MCF 10A (cell line): ENCODE measurements at regions not wholly inside any gene's neighbourhood (a gene's known extent, or its start where the extent isn't known, plus 50 kb on each side); places are given as distances from the start of the nearest gene placed in this dataset.
"Not testable (repeated sequence)": the region's sequence is repeated elsewhere in the genome, so short reads cannot be mapped to it uniquely, and the experiment has no call there.

ENCODE experiments used
- BruUV-seq: library from RNA; stranded (reverse); fragments of 400-500 nt; replicated peaks from 2 replicates; lab custom pipeline; 2021; lab: Mats Ljungman, UMichigan
- CTCF ChIA-PET: fragments of 300-600 bp; sonication (Branson Sonifier 250); formaldehyde crosslinking; extraction: SDS; loops from one replicate; lab custom pipeline; 2021; ENCODE audit warnings: antibody characterized with exemption, inconsistent platforms; lab: Yijun Ruan, JAX
- POLR2A ChIA-PET: fragments of 300-600, 350-650 bp; sonication (Branson Sonifier 250); formaldehyde crosslinking; extraction: SDS; loops from one replicate; lab custom pipeline; 2020; ENCODE audit warnings: antibody characterized with exemption, inconsistent platforms; lab: Yijun Ruan, JAX
- DNase-seq: peaks from one replicate; pipeline ENCODE4 v3.0.0-alpha.2; 2018; ENCODE audit not compliant: unreplicated experiment
- H3K27ac Mint-ChIP-seq: one replicate; pipeline ENCODE4 v1.8.0; 2022; ENCODE audit warnings: mild to moderate bottlenecking, low read depth, mixed read lengths; ENCODE audit not compliant: unreplicated experiment
- H3K27me3 Mint-ChIP-seq: one replicate; pipeline ENCODE4 v1.8.0; 2022; ENCODE audit warnings: mixed read lengths; ENCODE audit not compliant: insufficient read depth, unreplicated experiment
- H3K36me3 Mint-ChIP-seq: one replicate; pipeline ENCODE4 v1.8.0; 2022; ENCODE audit warnings: mild to moderate bottlenecking, moderate library complexity, mixed read lengths; ENCODE audit not compliant: insufficient read depth, unreplicated experiment
- H3K4me1 Mint-ChIP-seq: one replicate; pipeline ENCODE4 v1.8.0; 2022; ENCODE audit warnings: mixed read lengths; ENCODE audit not compliant: insufficient read depth, unreplicated experiment
- H3K4me3 Mint-ChIP-seq: one replicate; pipeline ENCODE4 v1.8.0; 2022; ENCODE audit warnings: mild to moderate bottlenecking, moderate library complexity, mixed read lengths; ENCODE audit not compliant: unreplicated experiment
- H3K9me3 Mint-ChIP-seq: one replicate; pipeline ENCODE4 v1.8.0; 2022; ENCODE audit warnings: mixed read lengths; ENCODE audit not compliant: unreplicated experiment
- intact Hi-C: fragments of 100-400 bp; cut with micrococcal nuclease; formaldehyde crosslinking; loops from 2 replicates; pipeline ENCODE4 v1.14.1; 2022
- TF ChIP-seq, protein P1 (sequence below): fragments of 200-600 bp; IDR thresholded peaks from one replicate; pipeline ENCODE4 v1.8.0; 2022; ENCODE audit warnings: antibody characterized with exemption, mild to moderate bottlenecking; ENCODE audit not compliant: unreplicated experiment

GRCh38 chr14:25340882-25341281 lies 290.9 kb upstream of the STXBP6 start:
- no peaks in the 10 kb centered on the region for H3K36me3 Mint-ChIP-seq
- H3K4me3 Mint-ChIP-seq: no peak overlapping the region
- intact Hi-C loops: no loop called here
- ChIA-PET POLR2A (no interaction called here), CTCF (no interaction called here)
- DNase-seq: no peak
- no peaks in the 10 kb centered on the region for H3K27me3 Mint-ChIP-seq
- H3K4me1 Mint-ChIP-seq: no peaks in the 10 kb centered on the region
- H3K9me3 Mint-ChIP-seq: peaks cover 54% of the 10 kb centered on the region
- BruUV-seq: no TSS peak
- no peak overlapping the region for H3K27ac Mint-ChIP-seq
- TF ChIP-seq, protein P1, sequence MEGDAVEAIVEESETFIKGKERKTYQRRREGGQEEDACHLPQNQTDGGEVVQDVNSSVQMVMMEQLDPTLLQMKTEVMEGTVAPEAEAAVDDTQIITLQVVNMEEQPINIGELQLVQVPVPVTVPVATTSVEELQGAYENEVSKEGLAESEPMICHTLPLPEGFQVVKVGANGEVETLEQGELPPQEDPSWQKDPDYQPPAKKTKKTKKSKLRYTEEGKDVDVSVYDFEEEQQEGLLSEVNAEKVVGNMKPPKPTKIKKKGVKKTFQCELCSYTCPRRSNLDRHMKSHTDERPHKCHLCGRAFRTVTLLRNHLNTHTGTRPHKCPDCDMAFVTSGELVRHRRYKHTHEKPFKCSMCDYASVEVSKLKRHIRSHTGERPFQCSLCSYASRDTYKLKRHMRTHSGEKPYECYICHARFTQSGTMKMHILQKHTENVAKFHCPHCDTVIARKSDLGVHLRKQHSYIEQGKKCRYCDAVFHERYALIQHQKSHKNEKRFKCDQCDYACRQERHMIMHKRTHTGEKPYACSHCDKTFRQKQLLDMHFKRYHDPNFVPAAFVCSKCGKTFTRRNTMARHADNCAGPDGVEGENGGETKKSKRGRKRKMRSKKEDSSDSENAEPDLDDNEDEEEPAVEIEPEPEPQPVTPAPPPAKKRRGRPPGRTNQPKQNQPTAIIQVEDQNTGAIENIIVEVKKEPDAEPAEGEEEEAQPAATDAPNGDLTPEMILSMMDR: no peak

DNA sequence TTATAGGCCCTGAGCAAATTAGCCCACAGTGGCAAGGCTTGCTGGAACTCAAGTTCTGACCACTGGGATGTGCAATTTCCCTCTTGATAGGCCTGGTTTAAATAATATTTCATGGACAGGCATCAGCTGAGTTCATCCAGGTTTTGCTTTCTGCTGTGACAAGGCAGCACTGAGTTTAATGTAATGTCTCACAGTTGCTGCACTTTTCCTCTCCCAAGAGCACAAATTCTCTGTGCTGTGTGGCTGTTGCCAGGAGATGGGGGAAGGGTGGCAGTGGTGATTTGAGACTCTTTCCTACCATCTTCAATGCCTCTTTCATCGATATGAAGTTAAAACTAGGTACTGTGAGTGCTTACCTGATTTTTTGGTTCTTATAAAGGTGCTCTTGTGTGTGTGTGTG lies 272.8 kb upstream of the STXBP6 start:
- intact Hi-C loops: no loop called here
- DNase-seq: no peak
- ChIA-PET POLR2A (no interaction called here), CTCF (no interaction called here)
- no peaks in the 10 kb centered on the region for H3K27me3 Mint-ChIP-seq
- H3K36me3 Mint-ChIP-seq: no peaks in the 10 kb centered on the region
- no peaks in the 10 kb centered on the region for H3K4me1 Mint-ChIP-seq
- BruUV-seq: no TSS peak
- no peak overlapping the region for H3K27ac Mint-ChIP-seq
- TF ChIP-seq, protein P1: no peak
- no peak overlapping the region for H3K4me3 Mint-ChIP-seq
- H3K9me3 Mint-ChIP-seq: peaks cover 24% of the 10 kb centered on the region

GRCh38 chr14:25316007-25316406 lies 266.1 kb upstream of the STXBP6 start:
- not testable (repeated sequence) for H3K27me3 Mint-ChIP-seq
- peaks cover 23% of the 10 kb centered on the region for H3K9me3 Mint-ChIP-seq

DNA sequence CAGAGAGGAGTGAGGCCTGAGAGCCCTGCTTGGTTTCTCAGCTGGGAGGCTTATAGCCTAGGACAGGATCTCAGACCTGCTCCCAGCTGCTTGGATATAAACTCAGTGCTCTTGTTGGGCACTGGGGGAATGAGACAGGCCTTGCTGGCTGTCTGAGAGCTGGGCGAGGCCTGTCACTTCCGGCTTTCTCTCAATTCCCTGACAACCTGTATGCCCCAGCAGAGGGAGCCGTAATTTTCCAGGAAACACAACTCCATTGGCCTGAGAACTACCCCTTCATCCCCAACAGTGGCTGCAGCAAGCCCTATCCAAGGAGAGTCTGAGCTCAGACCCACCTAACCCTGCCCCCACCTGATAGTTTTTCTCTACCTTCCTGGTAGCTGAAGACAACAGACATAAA lies 258.3 kb upstream of the STXBP6 start:
- CTCF ChIA-PET: interaction anchor here (0.6 to 0.8 kb wide), 2 partner anchors 16 to 598 kb away, joined by 3 to 4 read pairs; no protein-coding TSS in a partner anchor
- TF ChIP-seq, protein P1: no peak
- Mint-ChIP-seq H3K36me3 (no peaks in the 10 kb centered on the region), H3K4me1 (no peaks in the 10 kb centered on the region), H3K27ac (no peak overlapping the region), H3K4me3 (no peak overlapping the region), H3K27me3 (no peaks in the 10 kb centered on the region), H3K9me3 (peaks cover 27% of the 10 kb centered on the region)
- POLR2A ChIA-PET: interaction anchor here (0.7 kb wide), 1 partner anchor 63 kb away, joined by 3 read pairs; no protein-coding TSS in a partner anchor
- intact Hi-C loops: no loop called here
- DNase-seq: no peak
- no TSS peak for BruUV-seq

More at GRCh38 chr14:25316007-25316406, 266.1 kb upstream of the STXBP6 start:
- H3K36me3 Mint-ChIP-seq, intact Hi-C loops, H3K4me3 Mint-ChIP-seq, H3K27ac Mint-ChIP-seq, DNase-seq, POLR2A ChIA-PET, BruUV-seq, CTCF ChIA-PET, H3K4me1 Mint-ChIP-seq: not testable (repeated sequence)

DNA sequence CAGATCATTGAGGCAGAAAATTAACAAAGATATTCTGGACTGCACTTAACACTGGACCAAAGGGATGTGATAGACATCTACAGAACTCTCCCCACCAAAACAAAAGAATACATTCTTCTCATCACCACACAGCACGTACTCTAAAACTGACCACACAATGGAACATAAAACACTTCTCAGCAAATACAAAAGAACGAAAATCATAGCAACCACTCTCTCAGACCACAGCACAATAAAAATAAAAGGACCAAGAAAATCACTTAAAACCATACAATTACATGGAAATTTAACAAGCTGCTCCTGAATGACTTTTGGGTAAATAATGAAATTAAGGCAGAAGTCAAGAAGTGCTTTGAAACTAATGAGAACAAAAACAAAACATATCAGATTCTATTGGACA lies 254.0 kb upstream of the STXBP6 start:
- no peaks in the 10 kb centered on the region for H3K36me3 Mint-ChIP-seq
- intact Hi-C loops: no loop called here
- POLR2A ChIA-PET: no interaction called here
- CTCF ChIA-PET: interaction anchor here (0.5 kb wide), 1 partner anchor 190 kb away, joined by 3 read pairs; no protein-coding TSS in a partner anchor
- no peaks in the 10 kb centered on the region for H3K4me1 Mint-ChIP-seq
- H3K4me3 Mint-ChIP-seq: no peak overlapping the region
- no TSS peak for BruUV-seq
- TF ChIP-seq, protein P1: no peak
- no peaks in the 10 kb centered on the region for H3K27me3 Mint-ChIP-seq
- no peak overlapping the region for H3K27ac Mint-ChIP-seq
- peaks cover 17% of the 10 kb centered on the region for H3K9me3 Mint-ChIP-seq
- DNase-seq: no peak
